IMR-90 (cell line): ENCODE measurements at regions not wholly inside any gene's neighbourhood (a gene's known extent, or its start where the extent isn't known, plus 50 kb on each side); places are given as distances from the start of the nearest gene placed in this dataset.

ENCODE experiments used
- ATAC-seq: fragments of 200-7000 bp; cut with Tn5 transposase; 2 replicates; pipeline ENCODE4 v1.9.1; 2020; ENCODE audit warnings: low read depth, mild to moderate bottlenecking, moderate library complexity
- BruUV-seq: library from RNA; stranded (reverse); fragments of 400-500 nt; replicated peaks from 2 replicates; lab custom pipeline; 2021; lab: Mats Ljungman, UMichigan
- CTCF ChIA-PET: fragments of 300-600 bp; formaldehyde crosslinking; extraction: SDS; loops from one replicate; lab custom pipeline; 2021; ENCODE audit warnings: antibody characterized with exemption; lab: Yijun Ruan, JAX
- POLR2A ChIA-PET: fragments of 300-600 bp; sonication (Branson Sonifier 250); formaldehyde crosslinking; loops from one replicate; lab custom pipeline; 2022; ENCODE audit warnings: antibody characterized with exemption; ENCODE audit not compliant: unreplicated experiment; lab: Charles Lee
- DNase-seq: peaks from one replicate; pipeline ENCODE4 v3.0.0; 2013
- H2AFZ ChIP-seq: replicated peaks from 2 replicates; pipeline ENCODE3; 2013; ENCODE audit warnings: low read length, mild to moderate bottlenecking; ENCODE audit not compliant: poor library complexity
- H2AK5ac ChIP-seq: 2 replicates; pipeline ENCODE4 v1.6.1; 2013; ENCODE audit warnings: low read depth, low read length, inconsistent platforms
- H2AK9ac ChIP-seq: replicated peaks from 2 replicates; pipeline ENCODE3; 2013; ENCODE audit warnings: mild to moderate bottlenecking, low read depth, low read length, moderate library complexity; ENCODE audit not compliant: poor library complexity
- H2BK120ac ChIP-seq: 2 replicates; pipeline ENCODE4 v1.6.1; 2013; ENCODE audit warnings: low read depth, low read length, inconsistent platforms
- H2BK15ac ChIP-seq: 3 replicates; pipeline ENCODE4 v1.6.1; 2013; ENCODE audit warnings: low read depth, low read length, inconsistent platforms
- H2BK20ac ChIP-seq: 2 replicates; pipeline ENCODE4 v1.6.1; 2013; ENCODE audit warnings: low read depth, mild to moderate bottlenecking, inconsistent platforms, low read length, moderate library complexity
- H2BK5ac ChIP-seq: 2 replicates; pipeline ENCODE4 v1.6.1; 2013; ENCODE audit warnings: mild to moderate bottlenecking, low read depth, low read length, inconsistent platforms; ENCODE audit not compliant: poor library complexity, severe bottlenecking
- H3K14ac ChIP-seq: replicated peaks from 2 replicates; pipeline ENCODE4 v1.6.1; 2013; ENCODE audit warnings: low read depth, low read length, inconsistent platforms
- H3K18ac ChIP-seq: 2 replicates; pipeline ENCODE4 v1.6.1; 2013; ENCODE audit warnings: low read depth, low read length, control low read depth
- H3K23ac ChIP-seq: 2 replicates; pipeline ENCODE4 v1.6.1; 2013; ENCODE audit warnings: low read depth, low read length, inconsistent platforms
- H3K27ac ChIP-seq: 2 replicates; pipeline ENCODE4 v1.5.1; 2013; ENCODE audit warnings: mild to moderate bottlenecking, control low read depth, low read length; ENCODE audit not compliant: insufficient read depth
- H3K27me3 ChIP-seq: 2 replicates; pipeline ENCODE4 v1.6.1; 2013; ENCODE audit warnings: low read length; ENCODE audit not compliant: control insufficient read depth, insufficient read depth
- H3K36me3 ChIP-seq: 2 replicates; pipeline ENCODE4 v1.6.1; 2013; ENCODE audit warnings: low read length, mixed read lengths; ENCODE audit not compliant: control insufficient read depth, insufficient read depth
- H3K4ac ChIP-seq: 2 replicates; pipeline ENCODE4 v1.6.1; 2013; ENCODE audit warnings: low read depth, low read length, inconsistent platforms
- H3K4me1 ChIP-seq: 2 replicates; pipeline ENCODE4 v1.6.1; 2013; ENCODE audit warnings: low read length, mixed read lengths; ENCODE audit not compliant: control insufficient read depth, insufficient read depth
- H3K4me2 ChIP-seq: 2 replicates; pipeline ENCODE4 v1.6.1; 2013; ENCODE audit warnings: low read depth, mild to moderate bottlenecking, control low read depth, low read length, moderate library complexity
- H3K4me3 ChIP-seq: 2 replicates; pipeline ENCODE4 v1.5.1; 2013; ENCODE audit warnings: low read depth, mild to moderate bottlenecking, control low read depth, low read length, moderate library complexity; ENCODE audit not compliant: insufficient read depth
- H3K56ac ChIP-seq: 2 replicates; pipeline ENCODE4 v1.6.1; 2013; ENCODE audit warnings: low read length, inconsistent platforms; ENCODE audit not compliant: insufficient read depth; ENCODE audit errors: extremely low read depth
- H3K79me1 ChIP-seq, 2 experiments: 2 replicates each; pipeline ENCODE4 v1.6.1; 2013; ENCODE audit warnings: low read length in 2 of 2, inconsistent platforms in 1 of 2, low read depth in 1 of 2
- H3K9ac ChIP-seq: 2 replicates; pipeline ENCODE4 v1.6.1; 2013; ENCODE audit warnings: low read depth, low read length, control low read depth
- H3K9me1 ChIP-seq: 2 replicates; pipeline ENCODE4 v1.6.1; 2013; ENCODE audit warnings: low read length, inconsistent platforms; ENCODE audit not compliant: insufficient read depth
- H3K9me3 ChIP-seq: 2 replicates; pipeline ENCODE4 v1.6.1; 2013; ENCODE audit warnings: low read length; ENCODE audit not compliant: control insufficient read depth, insufficient read depth
- H4K20me1 ChIP-seq: 2 replicates; pipeline ENCODE4 v1.6.1; 2013; ENCODE audit warnings: low read length, inconsistent platforms; ENCODE audit not compliant: insufficient read depth
- H4K5ac ChIP-seq: 2 replicates; pipeline ENCODE4 v1.6.1; 2013; ENCODE audit warnings: mild to moderate bottlenecking, low read depth, low read length, control low read depth
- H4K8ac ChIP-seq, 2 experiments: 2 replicates each; pipeline ENCODE4 v1.6.1; 2013; ENCODE audit warnings: low read depth in 2 of 2, low read length in 2 of 2, control low read depth in 1 of 2, inconsistent platforms in 1 of 2
- H4K91ac ChIP-seq: 2 replicates; pipeline ENCODE4 v1.6.1; 2013; ENCODE audit warnings: low read depth, low read length, inconsistent platforms; ENCODE audit not compliant: insufficient read depth
- BHLHE40 ChIP-seq: fragments of 150-350 bp; IDR thresholded peaks from 2 replicates; pipeline ENCODE4 v1.6.1; 2016; ENCODE audit warnings: mild to moderate bottlenecking, low read depth, low read length
- CEBPB ChIP-seq: IDR thresholded peaks from 2 replicates; pipeline ENCODE4 v1.6.1; 2012; ENCODE audit warnings: low read depth, low read length, improper control_type of control experiment
- ELK1 ChIP-seq: fragments of 150-350 bp; IDR thresholded peaks from 2 replicates; pipeline ENCODE4 v1.6.1; 2016; ENCODE audit warnings: low read depth, mild to moderate bottlenecking, low read length, moderate library complexity, borderline replicate concordance
- MAFK ChIP-seq: IDR thresholded peaks from 2 replicates; pipeline ENCODE4 v1.6.1; 2012; ENCODE audit warnings: low read depth, low read length, improper control_type of control experiment
- NFE2L2 ChIP-seq: fragments of 150-350 bp; IDR thresholded peaks from 2 replicates; pipeline ENCODE4 v1.6.1; 2016; ENCODE audit warnings: low read depth, mild to moderate bottlenecking, low read length
- RFX5 ChIP-seq: IDR thresholded peaks from 2 replicates; pipeline ENCODE4 v1.8.0; 2012; ENCODE audit warnings: low read depth, mild to moderate bottlenecking, low read length, moderate library complexity
- SMC3 ChIP-seq: fragments of 150-350 bp; IDR thresholded peaks from 2 replicates; pipeline ENCODE4 v1.6.1; 2016; ENCODE audit warnings: low read depth, mild to moderate bottlenecking, antibody characterized with exemption, low read length, moderate library complexity
- WGBS, 2 experiments: methylation state at CpG; one replicate each; pipeline versions ENCODE4 v1.1.5 to v1.1.7; 2013; ENCODE audit warnings: missing lambda C conversion rate in 2 of 2; ENCODE audit not compliant: insufficient read length in 1 of 2; ENCODE audit errors: extremely low coverage in 2 of 2; 5-methylcytosine and 5-hydroxymethylcytosine counted together
- dilution Hi-C: fragments of 300-500 bp; cut with HindIII; formaldehyde crosslinking; loops from one replicate; pipeline ENCODE4 v1.14.3; 2018; ENCODE audit warnings: low sequenced_read_pairs; ENCODE audit not compliant: unreplicated experiment
- in situ Hi-C: fragments of 300-500 bp; cut with MboI; formaldehyde crosslinking; loops from 3 replicates; pipeline ENCODE4 v1.14.3; 2019; ENCODE audit warnings: low sequenced_read_pairs, inconsistent platforms, mixed read lengths
- intact Hi-C: fragments of 100-400 bp; cut with micrococcal nuclease; formaldehyde crosslinking; loops from 2 replicates; pipeline ENCODE4 v1.10.0; 2022

DNA sequence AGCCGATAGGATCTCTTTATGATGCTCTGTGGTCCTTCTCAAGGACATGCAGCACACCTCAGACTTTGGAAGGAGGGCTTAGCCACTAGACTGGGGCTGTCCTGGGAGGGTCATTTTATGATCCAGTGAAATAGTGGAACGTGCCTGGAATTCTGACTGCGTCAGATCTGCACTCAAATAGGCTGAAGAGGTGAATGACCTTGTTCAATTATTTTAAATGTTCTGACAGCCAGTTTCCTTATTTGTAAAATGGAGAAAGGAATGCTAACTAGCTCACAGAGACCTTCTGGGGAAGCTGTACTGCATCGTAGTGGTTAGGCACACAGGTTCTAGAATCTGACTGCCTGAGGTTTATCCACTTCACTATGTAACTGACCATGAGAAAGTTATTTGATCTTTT is 587.5 kb downstream of the MAFB start:
- Histone ChIP-seq H4K8ac (no peak overlapping the region), H3K4ac (no peak overlapping the region), H3K27me3 (no peaks in the 10 kb centered on the region), H3K23ac (no peak overlapping the region), H3K9ac (no peak overlapping the region), H3K79me1 (no peaks in the 10 kb centered on the region), H2BK120ac (no peak overlapping the region), H4K20me1 (no peaks in the 10 kb centered on the region), H2AFZ (no peak overlapping the region), H3K9me3 (no peaks in the 10 kb centered on the region), H3K4me3 (no peak overlapping the region), H3K4me1 (no peaks in the 10 kb centered on the region), H3K18ac (no peak overlapping the region), H2BK20ac (no peak overlapping the region), H2AK9ac (no peak overlapping the region), H3K36me3 (no peaks in the 10 kb centered on the region), H4K5ac (no peak overlapping the region), H4K91ac (no peak overlapping the region), H3K56ac (no peak overlapping the region), H3K9me1 (no peaks in the 10 kb centered on the region), H2BK5ac (no peak overlapping the region), H3K14ac (no peak overlapping the region), H2BK15ac (no peak overlapping the region), H3K4me2 (no peak overlapping the region), H3K27ac (no peak overlapping the region), H2AK5ac (no peak overlapping the region)
- no peak for TF ChIP-seq ELK1
- TF ChIP-seq CEBPB = no peak
- no peak for TF ChIP-seq NFE2L2
- TF ChIP-seq MAFK = no peak
- TF ChIP-seq RFX5 = no peak
- TF ChIP-seq SMC3 = no peak
- no peak for TF ChIP-seq BHLHE40
- ChIA-PET CTCF (no interaction called here), POLR2A (no interaction called here)
- intact Hi-C loops (no loop called here), in situ Hi-C loops (no loop called here), dilution Hi-C loops (no loop called here)
- DNase-seq (no peak), ATAC-seq (no peak)
- WGBS, 2 experiments = 52% methylated on average over 3 of the region's 4 CpGs; no CpG with 5 or more reads in 1 of the 2 experiments
- no TSS peak for BruUV-seq
